H54 (cell line): ENCODE measurements at regions not wholly inside any gene's neighbourhood (a gene's known extent, or its start where the extent isn't known, plus 50 kb on each side); places are given as distances from the start of the nearest gene placed in this dataset.
"Not testable (repeated sequence)": the region's sequence is repeated elsewhere in the genome, so short reads cannot be mapped to it uniquely, and the experiment has no call there.

Experiments
- DNase-seq: peaks from one replicate; pipeline ENCODE4 v3.0.0; 2011; ENCODE audit warnings: low spot score, mixed read lengths; ENCODE audit not compliant: insufficient read length
- FAIRE-seq: peaks from 3 replicates; lab custom pipeline; 2011; peaks lifted over from hg19 to GRCh38; lab: Jason Lieb, UNC
- POLR2A ChIP-seq: IDR thresholded peaks from 2 replicates; pipeline ENCODE4 v1.6.1; 2011; ENCODE audit warnings: low read depth, mild to moderate bottlenecking, low read length

DNA sequence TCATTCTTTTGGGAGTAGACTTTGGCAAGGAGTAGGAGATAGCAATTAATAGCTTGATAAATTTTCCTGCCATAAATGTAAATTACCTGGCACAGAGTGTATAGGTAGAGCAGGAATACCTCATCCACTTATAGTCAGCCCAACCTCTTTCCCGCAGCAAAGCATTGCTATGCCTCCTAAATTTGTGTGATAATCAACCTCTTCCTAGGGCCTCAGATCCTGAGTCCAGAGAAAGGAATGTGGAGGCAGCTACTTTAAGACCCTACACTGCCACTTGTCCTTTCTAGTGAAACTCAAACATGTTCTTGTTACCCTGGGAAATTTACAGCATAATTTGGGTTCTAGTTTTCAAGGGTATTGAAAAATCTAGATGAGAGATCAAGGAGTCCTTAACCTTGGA, 919.0 kb downstream of the RAPGEF2 start:
- FAIRE-seq (no peak), DNase-seq (no peak)
- no peak for TF ChIP-seq POLR2A

DNA sequence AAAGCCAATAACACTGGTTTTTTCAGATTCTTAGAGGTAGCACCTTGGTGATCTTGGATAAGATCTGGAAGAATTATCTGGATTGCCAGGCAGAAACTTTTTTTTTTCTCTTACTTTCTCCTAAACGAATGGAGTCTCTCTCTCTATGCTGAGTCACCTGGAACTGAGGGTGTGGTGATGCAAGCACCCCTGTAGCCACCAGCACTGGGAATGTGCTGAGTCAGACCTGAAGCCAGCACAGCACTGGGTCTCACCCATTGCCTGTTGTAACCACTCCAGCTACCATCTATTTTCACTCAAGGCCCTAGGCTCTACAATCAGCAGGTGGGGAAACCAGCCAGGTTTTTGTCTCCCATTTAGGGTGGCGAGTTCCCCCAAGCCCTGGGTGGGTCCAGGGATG, 923.8 kb downstream of the RAPGEF2 start:
- no peak for TF ChIP-seq POLR2A
- FAIRE-seq = peak; percentile 57
- DNase-seq = peak; percentile 8

DNA sequence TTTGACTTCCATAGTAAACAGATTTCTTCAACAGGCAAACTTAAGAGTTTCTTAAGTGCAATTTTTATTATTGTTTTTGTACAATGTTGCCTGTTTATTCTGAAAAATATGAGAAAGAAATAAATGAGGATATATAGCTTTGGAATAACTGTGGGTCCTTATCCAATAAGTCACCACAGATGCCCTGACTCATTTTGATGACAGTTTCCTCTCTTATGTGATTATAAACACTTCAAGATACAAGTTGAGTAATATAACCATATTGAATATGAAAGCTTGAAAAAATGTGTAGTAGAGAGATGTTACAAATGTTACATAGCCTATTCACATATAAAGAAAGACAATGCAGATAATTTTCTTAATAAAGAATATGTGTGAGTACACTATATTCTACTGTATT, 931.6 kb downstream of the RAPGEF2 start:
- no peak for TF ChIP-seq POLR2A
- FAIRE-seq = no peak

DNA sequence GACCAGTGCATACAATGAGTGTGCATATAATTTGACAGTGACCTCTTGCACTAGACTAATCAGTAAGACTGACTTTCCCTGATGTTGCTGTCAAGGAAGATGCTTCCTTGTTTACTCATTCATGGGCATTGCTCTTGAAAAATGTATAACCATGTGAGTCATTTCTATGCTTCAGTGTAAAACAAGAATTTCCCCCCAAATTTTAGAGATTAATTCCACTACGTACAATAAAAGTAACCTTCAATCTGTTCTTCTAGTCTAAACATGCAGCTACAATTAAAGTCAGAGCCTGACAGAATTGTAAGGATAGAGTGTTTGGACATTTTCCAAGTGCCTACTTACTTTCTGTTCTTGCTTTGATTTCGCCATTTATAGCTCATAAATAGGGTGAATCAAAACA, 935.7 kb downstream of the RAPGEF2 start:
- no peak for DNase-seq
- FAIRE-seq = no peak
- no peak for TF ChIP-seq POLR2A

More for the DNA sequence above, 931.6 kb downstream of the RAPGEF2 start:
- no peak for DNase-seq

DNA sequence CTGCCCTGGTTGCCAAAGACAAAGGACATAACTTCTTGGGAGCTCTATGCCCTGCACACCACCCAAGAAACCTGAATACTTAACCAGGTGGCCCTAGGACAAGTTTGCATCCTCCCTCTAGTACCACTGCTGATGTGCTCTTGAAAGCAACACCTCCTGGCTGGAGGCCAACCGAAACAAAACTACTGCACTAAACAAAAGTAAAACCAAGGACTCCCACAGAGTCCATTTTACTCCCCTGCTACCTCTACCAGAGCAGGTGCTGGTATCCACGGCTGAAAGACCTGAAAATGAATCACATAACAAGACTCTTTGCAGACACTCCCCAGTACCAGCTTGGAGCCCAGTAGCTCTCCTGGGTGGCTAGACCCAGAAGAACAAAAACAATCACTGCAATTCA, 941.8 kb downstream of the RAPGEF2 start:
- TF ChIP-seq POLR2A = no peak
- DNase-seq (no peak), FAIRE-seq (no peak)

DNA sequence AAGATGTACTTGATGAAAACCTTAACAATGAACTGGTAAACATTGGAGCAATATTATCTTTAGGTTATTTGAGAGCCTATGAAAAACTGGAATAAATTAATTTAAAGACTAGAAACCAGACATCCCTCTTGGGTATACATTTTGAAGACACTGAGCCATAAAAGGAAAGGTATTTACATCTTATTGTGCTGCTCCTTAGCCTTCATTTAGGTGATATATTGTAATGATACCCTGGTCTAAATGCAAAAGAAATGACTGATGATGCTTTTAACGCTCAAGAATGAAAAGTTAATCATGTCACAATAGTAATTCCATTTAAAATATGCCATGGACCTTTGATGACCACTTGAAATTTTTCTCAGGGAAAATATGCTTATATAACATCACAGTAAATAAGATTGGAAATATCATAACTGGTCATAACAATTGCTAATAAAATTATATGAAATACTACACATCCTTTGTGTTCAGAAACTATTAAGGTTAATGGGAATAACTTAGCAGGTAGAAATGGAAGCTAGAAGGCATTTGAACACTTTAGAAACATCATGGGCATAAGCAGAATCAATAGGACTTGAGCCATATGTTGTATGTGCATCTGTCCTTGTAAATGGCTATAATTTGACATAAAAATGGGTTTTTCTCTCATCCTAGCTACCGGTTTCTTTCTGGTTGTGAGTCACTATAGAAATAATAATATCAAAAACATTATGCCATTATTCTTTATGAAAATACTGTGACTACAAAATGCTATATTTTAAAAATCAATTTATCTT, 979.7 kb downstream of the RAPGEF2 start:
- no peak for TF ChIP-seq POLR2A
- FAIRE-seq = no peak
- DNase-seq = no peak

DNA sequence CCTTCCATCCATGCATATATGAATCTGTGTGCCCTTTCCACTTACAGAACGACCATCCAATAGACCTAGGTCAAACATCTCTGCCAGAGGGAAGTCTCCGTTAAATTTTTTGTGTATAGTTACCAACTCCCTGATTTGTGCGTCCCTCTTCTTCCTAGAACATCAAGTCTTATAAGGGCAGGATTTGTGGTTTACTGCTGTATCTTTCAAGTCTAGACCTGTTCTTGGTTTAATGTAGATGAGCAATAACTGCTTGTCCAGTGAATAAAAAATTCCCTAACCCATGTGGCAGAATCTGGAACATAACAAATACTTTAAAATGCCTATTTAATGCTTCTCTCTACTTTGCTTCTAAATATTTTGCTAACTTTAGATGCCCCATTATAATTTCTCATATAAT, 988.8 kb downstream of the RAPGEF2 start:
- DNase-seq (no peak), FAIRE-seq (no peak)
- TF ChIP-seq POLR2A = no peak

DNA sequence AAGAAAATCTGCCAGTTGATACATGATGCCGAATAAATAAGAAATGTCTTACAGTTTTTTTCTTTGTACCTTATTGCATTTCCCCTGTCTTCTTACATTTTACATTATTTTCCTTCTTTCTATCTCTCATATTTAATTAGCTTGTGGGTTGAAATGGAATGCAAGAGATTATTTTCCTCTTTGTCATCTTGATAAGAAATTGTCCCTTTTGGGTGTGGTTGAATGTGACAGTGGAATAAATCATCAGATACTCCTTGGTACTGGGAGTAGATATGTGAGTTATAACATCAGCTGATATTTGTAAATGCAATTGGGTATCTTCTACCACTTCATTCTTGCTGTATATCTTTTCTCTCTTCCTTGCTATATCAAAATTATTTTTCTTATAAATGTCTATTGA, 997.4 kb downstream of the RAPGEF2 start:
- no peak for DNase-seq
- FAIRE-seq = no peak
- no peak for TF ChIP-seq POLR2A

DNA sequence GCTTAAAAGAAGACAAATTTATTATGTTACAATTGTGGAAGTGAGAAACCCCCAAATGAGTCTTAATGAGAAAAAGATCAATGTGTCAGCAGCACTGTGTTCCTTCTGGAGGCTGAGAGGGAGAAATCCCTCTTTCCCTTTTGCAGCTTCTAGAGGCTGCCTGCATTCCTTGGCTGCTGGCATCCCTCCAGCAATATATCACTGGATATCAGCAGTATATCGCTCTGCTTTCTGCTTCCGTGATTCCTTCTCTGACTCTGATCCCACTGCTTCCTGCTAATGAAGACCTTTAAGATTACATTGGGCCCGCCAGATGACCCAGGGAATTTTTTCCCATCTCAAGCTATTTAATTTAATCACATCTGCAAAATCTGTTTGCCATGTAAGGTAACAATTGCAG, 1008.0 kb downstream of the RAPGEF2 start:
- TF ChIP-seq POLR2A = no peak
- DNase-seq (no peak), FAIRE-seq (no peak)

DNA sequence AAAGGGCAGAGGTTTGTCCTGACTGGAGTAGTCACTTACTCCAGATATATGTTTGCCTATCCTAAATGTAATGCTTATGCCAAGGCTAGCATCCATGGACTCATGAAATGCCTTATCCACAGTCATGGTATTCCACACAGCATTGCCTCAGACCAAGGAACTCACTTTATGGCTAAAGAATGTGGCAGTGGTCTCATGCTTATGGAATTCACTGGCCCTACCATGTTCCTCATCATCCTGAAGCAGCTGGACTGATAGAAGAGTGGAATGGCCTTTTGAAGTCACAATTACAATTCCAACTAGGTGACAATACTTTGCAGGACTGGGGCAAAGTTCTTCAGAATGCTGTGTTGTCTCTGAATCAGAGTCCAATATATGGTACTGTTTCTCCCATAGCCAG, 1014.8 kb downstream of the RAPGEF2 start:
- no peak for FAIRE-seq
- no peak for TF ChIP-seq POLR2A

DNA sequence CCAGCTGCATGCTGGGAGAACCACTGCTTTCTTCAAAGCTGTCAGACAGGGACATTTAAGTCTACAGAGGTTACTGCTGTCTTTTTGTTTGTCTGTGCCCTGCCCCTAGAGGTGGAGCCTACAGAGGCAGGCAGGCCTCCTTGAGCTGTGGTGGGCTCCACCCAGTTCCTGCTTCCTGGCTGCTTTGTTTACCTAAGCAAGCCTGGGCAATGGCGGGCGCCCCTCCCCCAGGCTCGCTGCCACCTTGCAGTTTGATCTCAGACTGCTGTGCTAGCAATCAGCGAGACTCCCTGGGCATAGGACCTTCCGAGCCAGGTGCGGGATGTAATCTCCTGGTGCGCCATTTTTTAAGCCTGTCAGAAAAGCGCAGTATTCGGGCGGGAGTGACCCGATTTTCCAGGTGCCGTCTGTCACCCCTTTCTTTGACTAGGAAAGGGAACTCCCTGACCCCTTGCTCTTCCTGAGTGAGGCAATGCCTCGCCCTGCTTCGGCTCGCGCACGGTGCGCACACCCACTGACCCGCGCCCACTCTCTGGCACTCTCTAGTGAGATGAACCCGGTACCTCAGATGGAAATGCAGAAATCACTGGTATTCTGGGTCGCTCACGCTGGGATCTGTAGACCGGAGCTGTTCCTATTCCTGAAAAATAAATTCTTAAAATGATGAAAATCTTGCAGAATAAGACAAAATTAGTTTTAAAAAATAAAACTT, 1022.9 kb downstream of the RAPGEF2 start:
- not testable (repeated sequence) for FAIRE-seq

More for the DNA sequence above, 1014.8 kb downstream of the RAPGEF2 start:
- DNase-seq = no peak

DNA sequence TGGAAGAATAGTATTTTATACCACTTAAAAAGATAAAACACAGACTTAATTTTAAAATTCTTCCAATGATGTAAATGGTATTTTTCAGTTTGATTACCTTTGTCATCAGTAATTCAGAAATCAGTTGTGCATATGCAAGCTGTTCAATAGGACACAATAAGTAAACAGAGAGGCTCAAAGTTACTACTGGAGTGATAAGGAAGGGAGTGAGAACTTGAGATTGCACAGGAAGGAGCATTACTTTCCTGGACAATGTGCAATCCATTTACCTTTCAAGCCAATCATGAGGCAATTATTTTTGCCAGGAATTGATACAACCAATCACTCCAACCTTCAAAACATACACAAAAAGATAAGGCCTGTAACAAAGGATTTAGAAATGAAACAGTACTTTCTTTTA, 1024.3 kb downstream of the RAPGEF2 start:
- no peak for FAIRE-seq
- no peak for TF ChIP-seq POLR2A
- DNase-seq = no peak

More for the DNA sequence above, 1022.9 kb downstream of the RAPGEF2 start:
- DNase-seq = not testable (repeated sequence)

DNA sequence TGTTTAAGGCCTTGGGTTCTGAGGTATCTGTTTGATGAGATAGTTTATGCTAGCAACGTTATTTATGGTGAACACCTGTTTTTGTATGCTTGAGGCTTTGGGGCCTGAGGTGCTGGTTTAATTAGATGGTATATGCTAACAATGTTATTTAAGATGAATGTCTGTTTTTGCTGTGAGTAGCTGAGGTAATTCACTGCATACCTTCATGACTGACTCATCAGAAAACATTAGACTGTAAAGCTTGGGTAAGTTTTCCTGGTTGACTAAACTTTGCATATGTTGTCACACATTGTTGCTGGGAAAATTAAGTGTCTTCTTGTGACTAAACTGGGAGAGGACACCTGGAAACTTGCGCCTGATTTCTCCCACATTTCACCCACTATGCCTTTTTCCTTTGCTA, 1026.6 kb downstream of the RAPGEF2 start:
- FAIRE-seq (peak; percentile 36), DNase-seq (peak; percentile 6)
- no peak for TF ChIP-seq POLR2A

DNA sequence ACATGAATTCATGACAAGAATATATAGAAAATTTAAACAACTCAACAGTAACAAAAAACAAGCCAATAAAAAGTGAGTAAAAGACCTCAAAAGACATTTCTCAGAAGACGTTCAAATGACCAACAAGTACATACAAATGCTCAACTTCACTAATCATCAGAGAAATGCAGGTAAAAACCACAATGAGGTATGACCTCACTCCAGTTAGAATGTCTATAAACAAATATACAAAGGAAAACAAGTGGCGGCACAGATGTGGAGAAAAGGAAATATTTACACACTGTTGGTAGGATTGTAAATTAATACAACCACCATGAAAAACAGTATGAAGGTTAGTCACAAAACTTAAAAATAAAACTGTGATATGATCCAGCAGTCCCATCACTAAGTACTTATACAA, 1033.1 kb downstream of the RAPGEF2 start:
- no peak for TF ChIP-seq POLR2A
- DNase-seq (no peak), FAIRE-seq (no peak)

DNA sequence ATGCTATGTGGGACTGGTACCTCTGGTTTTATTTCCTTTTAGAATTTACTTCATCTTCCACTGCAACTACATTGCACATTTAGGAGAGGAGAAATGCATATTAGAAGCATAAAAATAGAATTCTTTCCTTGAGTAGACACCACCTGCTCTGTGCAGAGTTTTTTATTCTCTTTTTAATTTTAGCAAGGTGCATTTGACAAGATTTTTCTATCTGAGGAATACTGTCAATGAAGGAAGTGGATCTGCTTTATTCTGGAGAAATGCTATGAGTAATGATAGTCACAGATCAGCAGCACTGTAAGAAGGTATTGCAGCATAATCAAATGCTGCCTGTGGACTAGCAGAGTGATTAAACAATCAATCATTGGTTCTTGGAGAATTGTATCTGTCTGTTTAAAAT, 1038.3 kb downstream of the RAPGEF2 start:
- no peak for DNase-seq
- FAIRE-seq = no peak
- no peak for TF ChIP-seq POLR2A
